ENCODE measurements at regions not wholly inside any gene's neighbourhood (a gene's known extent, or its start where the extent isn't known, plus 50 kb on each side); places are given as distances from the start of the nearest gene placed in this dataset.

GRCh38 chr3:177703788-177704187, 506.5 kb upstream of the TBL1XR1 start:
- no peak for TF ChIP-seq CTCF (IDR thresholded peaks at IDR 0.05; ENCODE audit: low read depth, low read length, poor library complexity, severe bottlenecking)
- TF ChIP-seq EZH2phosphoT487 (IDR thresholded peaks at IDR 0.05; ENCODE audit: borderline replicate concordance, low read length), result no peak
